ENCODE measurements at regions not wholly inside any gene's neighbourhood (a gene's known extent, or its start where the extent isn't known, plus 50 kb on each side); places are given as distances from the start of the nearest gene placed in this dataset.
"Not testable (repeated sequence)": the region's sequence is repeated elsewhere in the genome, so short reads cannot be mapped to it uniquely, and the experiment has no call there.

GRCh38 chr18:25560369-25560768, 208.4 kb upstream of the ZNF521 start:
- DNase-seq (ENCODE audit: low read depth): no peak

GRCh38 chr18:25557011-25557410, 205.0 kb upstream of the ZNF521 start:
- DNase-seq (ENCODE audit: low read depth): no peak

- no peak for DNase-seq (ENCODE audit: low read depth)
Measured at GRCh38 chr18:25553631-25554263, 201.8 kb upstream of the ZNF521 start.

GRCh38 chr18:25544546-25545287, 192.8 kb upstream of the ZNF521 start:
- DNase-seq (ENCODE audit: low read depth): no peak

GRCh38 chr18:25538175-25538922, 186.4 kb upstream of the ZNF521 start:
- DNase-seq (ENCODE audit: low read depth): no peak

GRCh38 chr18:25535495-25535894, 183.5 kb upstream of the ZNF521 start:
- no peak for DNase-seq (ENCODE audit: low read depth)

GRCh38 chr18:25534401-25534800, 182.4 kb upstream of the ZNF521 start:
- no peak for DNase-seq (ENCODE audit: low read depth)

GRCh38 chr18:25533218-25533617, 181.3 kb upstream of the ZNF521 start:
- no peak for DNase-seq (ENCODE audit: low read depth)

GRCh38 chr18:25531207-25531606, 179.2 kb upstream of the ZNF521 start:
- DNase-seq (ENCODE audit: low read depth): no peak

GRCh38 chr18:25525789-25526188, 173.8 kb upstream of the ZNF521 start:
- not testable (repeated sequence) for DNase-seq (ENCODE audit: low read depth)

- no peak for DNase-seq (ENCODE audit: low read depth)
Measured at GRCh38 chr18:25518716-25519053, 166.7 kb upstream of the ZNF521 start.

- no peak for DNase-seq (ENCODE audit: low read depth)
Measured at GRCh38 chr18:25517881-25518715, 166.1 kb upstream of the ZNF521 start.

- no peak for DNase-seq (ENCODE audit: low read depth)
Measured at GRCh38 chr18:25516747-25517498, 165.0 kb upstream of the ZNF521 start.

GRCh38 chr18:25516121-25516520, 164.2 kb upstream of the ZNF521 start:
- no peak for DNase-seq (ENCODE audit: low read depth)

GRCh38 chr18:25510096-25510495, 158.1 kb upstream of the ZNF521 start:
- no peak for DNase-seq (ENCODE audit: low read depth)

- peak; percentile 70 for DNase-seq (ENCODE audit: low read depth)
Measured at GRCh38 chr18:25503567-25504081, 151.7 kb upstream of the ZNF521 start.

- no peak for DNase-seq (ENCODE audit: low read depth)
Measured at GRCh38 chr18:25497151-25497794, 145.3 kb upstream of the ZNF521 start.

- DNase-seq (ENCODE audit: low read depth): no peak
Measured at GRCh38 chr18:25496544-25496943, 144.6 kb upstream of the ZNF521 start.

- DNase-seq (ENCODE audit: low read depth): no peak
Measured at GRCh38 chr18:25495606-25496005, 143.6 kb upstream of the ZNF521 start.

- no peak for DNase-seq (ENCODE audit: low read depth)
Measured at GRCh38 chr18:25494888-25495287, 142.9 kb upstream of the ZNF521 start.

- no peak for DNase-seq (ENCODE audit: low read depth)
Measured at GRCh38 chr18:25493401-25493800, 141.4 kb upstream of the ZNF521 start.
